ENCODE measurements at regions not wholly inside any gene's neighbourhood (a gene's known extent, or its start where the extent isn't known, plus 50 kb on each side); places are given as distances from the start of the nearest gene placed in this dataset.

- FAIRE-seq (peak; percentile 93), ATAC-seq (peak; percentile 86), DNase-seq (ENCODE audit: low read depth, low spot score) (peak; percentile 88)
- in situ Hi-C loops (cut with MboI), result loop anchor here (5.0 kb wide), 1 partner anchor 155 kb away; no protein-coding TSS in a partner anchor
- no peak overlapping the region for H2AFZ ChIP-seq (ENCODE audit: control insufficient read depth, low read depth, low read length)
- WGBS (ENCODE audit: insufficient coverage, insufficient replicate concordance, low lambda C conversion rate, missing lambda C conversion rate), result 0% methylated on average over 4 of the region's 4 CpGs
- intact Hi-C loops (cut with micrococcal nuclease; ENCODE audit: unreplicated experiment), result loop anchor here (1.0 to 10.0 kb wide), 9 partner anchors 48 to 318 kb away; no protein-coding TSS in a partner anchor
- RAD21 ChIA-PET (ENCODE audit: unreplicated experiment), result interaction anchor here (0.7 to 6.7 kb wide), 28 partner anchors 10 to 296 kb away, joined by 3 to 110 read pairs (median 8); partner anchors contain the start of gene DACT1
- H3K9me3 ChIP-seq (replicated peaks; ENCODE audit: control insufficient read depth, insufficient read depth, low read length), result no peaks in the 10 kb centered on the region
- POLR2A ChIA-PET, result interaction anchor here (0.9 to 3.3 kb wide), 10 partner anchors 11 to 173 kb away, joined by 3 to 18 read pairs (median 4); no protein-coding TSS in a partner anchor
- H3K4me3 ChIP-seq, result no peak overlapping the region
- H3K4me1 ChIP-seq (ENCODE audit: control insufficient read depth, insufficient read depth, low read length), result peaks cover 7% of the 10 kb centered on the region; the same call in 1 of the 2 replicates
- no peaks in the 10 kb centered on the region for H3K36me3 ChIP-seq (ENCODE audit: control insufficient read depth in 2 of 2, insufficient read depth in 2 of 2, low read length in 1 of 2)
- BruUV-seq (replicated peaks), result no TSS peak
- no peaks in the 10 kb centered on the region for H3K79me2 ChIP-seq (ENCODE audit: control insufficient read depth, insufficient read depth, low read length)
- no peak overlapping the region for H3K9ac ChIP-seq (ENCODE audit: control insufficient read depth, insufficient read depth, low read length)
- no peaks in the 10 kb centered on the region for H3K27me3 ChIP-seq (replicated peaks in 1 of 2; ENCODE audit: control insufficient read depth in 2 of 2, insufficient read depth in 2 of 2, low read length in 1 of 2)
- H3K27ac ChIP-seq (ENCODE audit: control insufficient read depth, insufficient read depth), result no peak overlapping the region
- H3K4me2 ChIP-seq (ENCODE audit: control insufficient read depth, insufficient read depth), result 0 out of 2 replicates have a peak overlapping the region, but pooled peaks have one; percentile 19
- CTCF ChIA-PET, result interaction anchor here (0.8 to 7.1 kb wide), 14 partner anchors 13 to 258 kb away, joined by 3 to 81 read pairs (median 4); partner anchors contain the start of gene DACT1
- no peaks in the 10 kb centered on the region for H4K20me1 ChIP-seq (ENCODE audit: control insufficient read depth, insufficient read depth)
- SMC1A ChIA-PET (ENCODE audit: uncharacterized antibody, unreplicated experiment), result interaction anchor here (0.7 to 8.8 kb wide), 28 partner anchors 15 to 312 kb away, joined by 3 to 161 read pairs (median 8); partner anchors contain the start of gene DACT1
- TF ChIP-seq SIN3A (IDR thresholded peaks at IDR 0.05; ENCODE audit: low read depth, low read length) (peak; percentile 97), HSF1 (IDR thresholded peaks at IDR 0.05; ENCODE audit: low read depth, low read length) (0 out of 2 replicates have a peak, but pooled peaks have one; percentile 47), EP300 (IDR thresholded peaks at IDR 0.05; ENCODE audit: borderline replicate concordance in 1 of 2, control insufficient read depth in 1 of 2, low read depth in 2 of 2, low read length in 2 of 2) (peak; percentile 99 to 100), NR2F1 (conservative IDR thresholded peaks at IDR 0.05) (peak; percentile 91), IKZF1 (conservative IDR thresholded peaks at IDR 0.05) (peak; percentile 95), ZSCAN29 (IDR thresholded peaks at IDR 0.05) (peak; percentile 70; the same call in 1 of the 2 replicates), NFIC (IDR thresholded peaks at IDR 0.05; ENCODE audit: low read depth, low read length) (peak; percentile 95), ZBTB33 (IDR thresholded peaks at IDR 0.05) (no peak), ZNF207 (IDR thresholded peaks at IDR 0.05; ENCODE audit: borderline replicate concordance) (peak; percentile 19; the same call in 1 of the 2 replicates), RELB (IDR thresholded peaks at IDR 0.05; ENCODE audit: low read depth) (peak; percentile 99), CREB1 (IDR thresholded peaks at IDR 0.05; ENCODE audit: low read depth) (peak; percentile 90), ATF7 (IDR thresholded peaks at IDR 0.05; ENCODE audit: low read depth) (peak; percentile 98), PBX3 (IDR thresholded peaks at IDR 0.05; ENCODE audit: insufficient replicate concordance, low read depth, low read length) (no peak), MLLT1 (IDR thresholded peaks at IDR 0.05) (peak; percentile 92), GATAD2B (conservative IDR thresholded peaks at IDR 0.05; ENCODE audit: low read depth) (peak; percentile 93), SIX5 (IDR thresholded peaks at IDR 0.05; ENCODE audit: low read depth, low read length, severe bottlenecking) (no peak)
Observed at GRCh38 chr14:58797010-58797429, 159.3 kb downstream of the DACT1 start.

Measured in GM12878 (cell line).